CD4-positive, CD25-positive, alpha-beta regulatory T cell (primary cell): ENCODE measurements at regions not wholly inside any gene's neighbourhood (a gene's known extent, or its start where the extent isn't known, plus 50 kb on each side); places are given as distances from the start of the nearest gene placed in this dataset.

Source experiments
- ATAC-seq, 2 donors: fragments of 150-1000 bp; cut with Tn5 transposase; one replicate each; pipeline ENCODE4 v1.10.0; 2021; ENCODE audit warnings: low read depth in 2 of 2, moderate number of reproducible peaks in 2 of 2, moderate library complexity in 1 of 2
- DNase-seq, 3 donors: peaks; one replicate each; pipeline versions ENCODE4 v3.0.0 to v3.0.0-alpha.2; 2012 to 2022; ENCODE audit warnings: mixed read lengths in 1 of 3
- H3K27ac ChIP-seq: one replicate; pipeline ENCODE4 v1.7.0; 2013; ENCODE audit warnings: mild to moderate bottlenecking, low read length; ENCODE audit not compliant: insufficient read depth, poor library complexity, severe bottlenecking
- H3K27me3 ChIP-seq: one replicate; pipeline ENCODE4 v1.7.0; 2013; ENCODE audit warnings: low read length; ENCODE audit not compliant: control insufficient read depth, insufficient read depth
- H3K36me3 ChIP-seq: one replicate; pipeline ENCODE4 v1.7.0; 2013; ENCODE audit warnings: mild to moderate bottlenecking, low read length, moderate library complexity; ENCODE audit not compliant: control insufficient read depth, insufficient read depth
- H3K4me1 ChIP-seq: 2 replicates; pipeline ENCODE4 v1.7.0; 2013; ENCODE audit warnings: mild to moderate bottlenecking, low read length; ENCODE audit not compliant: insufficient read depth, control insufficient read depth, poor library complexity, severe bottlenecking
- H3K4me3 ChIP-seq: one replicate; pipeline ENCODE4 v1.7.0; 2013; ENCODE audit warnings: low read depth, mild to moderate bottlenecking, low read length, moderate library complexity
- H3K9me3 ChIP-seq, 2 experiments: 1 replicate in 1 of 2; 2 replicates in 1 of 2; pipeline ENCODE4 v1.7.0; 2013; ENCODE audit warnings: low read length in 2 of 2, mild to moderate bottlenecking in 1 of 2, moderate library complexity in 1 of 2; ENCODE audit not compliant: control insufficient read depth in 2 of 2
- H3K27ac Mint-ChIP-seq, 3 donors: one replicate each; pipeline ENCODE4 v1.8.0; 2020 to 2022; ENCODE audit warnings: mild to moderate bottlenecking in 3 of 3, mixed read lengths in 3 of 3, moderate library complexity in 2 of 3
- H3K27me3 Mint-ChIP-seq: one replicate; pipeline ENCODE4 v1.8.0; 2022; ENCODE audit warnings: mild to moderate bottlenecking, mixed read lengths
- H3K36me3 Mint-ChIP-seq: one replicate; pipeline ENCODE4 v1.8.0; 2020; ENCODE audit warnings: mixed read lengths
- H3K4me1 Mint-ChIP-seq, 4 donors: one replicate each; pipeline ENCODE4 v1.8.0; 2020 to 2022; ENCODE audit warnings: mixed read lengths in 4 of 4, mild to moderate bottlenecking in 1 of 4
- H3K4me3 Mint-ChIP-seq, 4 donors: one replicate each; pipeline ENCODE4 v1.8.0; 2020 to 2022; ENCODE audit warnings: mild to moderate bottlenecking in 4 of 4, mixed read lengths in 4 of 4, moderate library complexity in 3 of 4
- H3K9me3 Mint-ChIP-seq, 7 donors: one replicate each; pipeline ENCODE4 v1.8.0; 2020 to 2022; ENCODE audit warnings: mixed read lengths in 7 of 7, mild to moderate bottlenecking in 3 of 7, moderate library complexity in 2 of 7

DNA sequence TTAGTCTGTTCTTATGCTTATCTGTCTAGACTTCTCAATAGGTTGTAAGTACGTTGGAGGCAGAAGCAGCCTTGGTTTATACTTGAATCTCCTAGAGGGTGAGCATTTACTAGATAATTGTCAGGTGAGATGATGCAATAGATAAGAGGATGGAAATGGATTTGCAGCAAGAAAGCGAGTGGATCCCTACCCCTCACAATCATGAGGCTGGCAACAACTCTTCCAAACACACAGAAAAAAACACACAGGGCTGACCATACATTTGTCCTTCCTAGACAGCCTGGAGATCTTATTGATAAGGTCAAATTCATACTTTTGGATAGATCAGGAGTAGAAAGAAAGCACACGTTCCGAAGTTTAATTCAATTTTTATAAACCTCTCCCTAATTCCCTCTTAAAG lies 481.4 kb upstream of the CAMK1G start:
- no peak overlapping the region for H3K27ac Mint-ChIP-seq
- H3K4me1 Mint-ChIP-seq, result no peaks in the 10 kb centered on the region
- peaks cover 0 to 11% (median 0%) of the 10 kb centered on the region in 7 donors for H3K9me3 Mint-ChIP-seq
- Histone ChIP-seq H3K27me3 (no peaks in the 10 kb centered on the region), H3K4me3 (no peak overlapping the region), H3K4me1 (no peaks in the 10 kb centered on the region), H3K9me3 (no peaks in the 10 kb centered on the region), H3K27ac (no peak overlapping the region), H3K36me3 (no peaks in the 10 kb centered on the region)
- peaks cover 5% of the 10 kb centered on the region for H3K27me3 Mint-ChIP-seq
- no peak overlapping the region for H3K4me3 Mint-ChIP-seq
- H3K36me3 Mint-ChIP-seq, result no peaks in the 10 kb centered on the region
- DNase-seq (no peak), ATAC-seq (no peak)

DNA sequence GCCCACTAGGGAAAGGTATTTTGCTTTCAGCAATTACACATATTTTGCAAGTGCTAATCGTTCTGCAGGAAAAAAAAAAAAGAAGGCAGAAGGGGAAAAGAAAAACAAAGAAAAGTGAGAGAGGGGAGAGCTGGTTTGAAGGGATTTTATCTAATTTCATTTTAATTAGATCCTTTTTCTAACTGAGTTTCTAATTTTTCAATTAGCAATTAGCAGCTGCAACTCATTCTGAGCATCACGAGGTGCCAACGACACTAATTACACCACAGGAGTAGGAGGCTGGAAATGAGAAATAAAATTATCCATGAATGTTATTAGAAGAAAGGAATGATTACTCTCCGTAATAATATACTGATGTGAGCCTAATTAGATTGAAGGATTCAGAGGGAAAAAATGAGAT lies 481.0 kb upstream of the CAMK1G start:
- H3K9me3 ChIP-seq, result no peaks in the 10 kb centered on the region
- no peaks in the 10 kb centered on the region for H3K36me3 ChIP-seq
- Mint-ChIP-seq H3K27ac (no peak overlapping the region), H3K9me3 (peaks cover 0 to 11% (median 0%) of the 10 kb centered on the region in 7 donors), H3K36me3 (no peaks in the 10 kb centered on the region), H3K27me3 (peaks cover 5% of the 10 kb centered on the region), H3K4me1 (no peaks in the 10 kb centered on the region), H3K4me3 (no peak overlapping the region)
- DNase-seq (no peak), ATAC-seq (no peak)
- H3K27me3 ChIP-seq, result no peaks in the 10 kb centered on the region
- H3K27ac ChIP-seq, result no peak overlapping the region
- H3K4me3 ChIP-seq, result no peak overlapping the region
- no peaks in the 10 kb centered on the region for H3K4me1 ChIP-seq

DNA sequence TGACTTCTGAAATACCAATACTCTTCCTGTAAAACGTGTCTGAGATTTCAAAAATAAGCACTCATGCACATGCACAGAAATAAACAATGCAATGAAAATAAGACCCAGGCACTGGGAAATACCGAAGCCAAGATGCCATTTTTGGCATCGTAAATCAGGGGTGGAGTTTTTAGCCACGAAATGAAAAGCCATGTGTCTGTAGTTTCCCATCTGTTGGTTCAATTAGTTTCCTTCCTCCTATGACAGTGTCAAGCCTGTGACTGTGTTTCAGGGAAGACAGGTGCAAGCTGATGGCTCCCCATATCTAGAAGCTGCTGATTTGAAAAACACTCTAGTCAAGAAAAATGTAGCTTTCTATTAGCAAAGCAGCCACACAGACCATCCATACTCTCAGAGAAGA lies 480.4 kb upstream of the CAMK1G start:
- peaks cover 0 to 11% (median 0%) of the 10 kb centered on the region in 7 donors for H3K9me3 Mint-ChIP-seq
- DNase-seq (no peak), ATAC-seq (no peak)
- Histone ChIP-seq H3K4me1 (no peaks in the 10 kb centered on the region), H3K9me3 (no peaks in the 10 kb centered on the region), H3K27me3 (no peaks in the 10 kb centered on the region), H3K36me3 (no peaks in the 10 kb centered on the region), H3K4me3 (no peak overlapping the region), H3K27ac (no peak overlapping the region)
- H3K27ac Mint-ChIP-seq, result no peak overlapping the region
- no peak overlapping the region for H3K4me3 Mint-ChIP-seq
- no peaks in the 10 kb centered on the region for H3K36me3 Mint-ChIP-seq
- peaks cover 5% of the 10 kb centered on the region for H3K27me3 Mint-ChIP-seq
- H3K4me1 Mint-ChIP-seq, result no peaks in the 10 kb centered on the region

DNA sequence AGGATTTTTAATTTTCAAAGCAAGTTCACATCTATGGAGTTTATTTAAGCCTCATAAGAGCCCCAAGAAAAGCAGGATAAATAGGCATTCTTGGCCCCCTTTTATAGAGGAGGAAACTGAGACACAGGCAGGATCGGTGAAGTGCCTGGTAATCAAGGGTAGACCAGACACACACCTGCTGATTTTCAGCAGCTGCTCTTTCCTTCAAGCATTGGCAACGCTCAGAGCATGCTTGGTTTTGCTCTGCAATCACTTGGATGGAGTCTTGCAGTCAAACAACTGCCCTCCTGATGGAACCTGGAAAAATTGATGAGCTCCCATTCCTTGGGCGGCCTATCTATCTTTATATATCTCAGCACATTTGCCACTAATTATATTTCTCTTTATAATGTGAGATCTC lies 478.9 kb upstream of the CAMK1G start:
- Histone ChIP-seq H3K27ac (no peak overlapping the region), H3K4me3 (no peak overlapping the region), H3K27me3 (no peaks in the 10 kb centered on the region), H3K36me3 (no peaks in the 10 kb centered on the region), H3K9me3 (no peaks in the 10 kb centered on the region), H3K4me1 (no peaks in the 10 kb centered on the region)
- Mint-ChIP-seq H3K27me3 (no peaks in the 10 kb centered on the region), H3K36me3 (no peaks in the 10 kb centered on the region), H3K27ac (no peak overlapping the region), H3K4me3 (no peak overlapping the region), H3K9me3 (peaks cover 0 to 8% (median 0%) of the 10 kb centered on the region in 7 donors), H3K4me1 (no peaks in the 10 kb centered on the region)
- ATAC-seq (no peak), DNase-seq (no peak)

DNA sequence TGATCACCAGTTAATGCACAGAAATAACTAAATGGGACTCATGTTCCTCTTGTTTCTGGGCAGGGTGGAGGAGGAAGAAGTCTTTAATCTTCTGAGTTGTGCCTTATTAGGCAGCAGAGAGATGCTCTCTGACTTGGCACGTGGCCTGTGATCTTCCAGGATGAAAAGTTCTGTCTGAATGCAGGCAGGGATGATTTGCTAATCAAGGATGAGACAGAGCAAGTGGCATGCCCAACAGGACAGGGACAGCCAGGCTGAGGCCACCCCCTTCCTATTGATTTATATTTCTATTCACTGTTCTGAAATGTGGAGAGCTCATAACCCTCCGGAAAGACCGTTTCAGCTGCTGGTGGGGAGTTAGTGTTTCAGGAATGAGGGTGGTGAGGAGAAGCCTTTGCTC lies 477.8 kb upstream of the CAMK1G start:
- Mint-ChIP-seq H3K9me3 (peaks cover 0 to 8% (median 0%) of the 10 kb centered on the region in 7 donors), H3K36me3 (no peaks in the 10 kb centered on the region), H3K4me1 (no peaks in the 10 kb centered on the region), H3K4me3 (no peak overlapping the region), H3K27me3 (no peaks in the 10 kb centered on the region), H3K27ac (no peak overlapping the region)
- no peaks in the 10 kb centered on the region for H3K27me3 ChIP-seq
- DNase-seq (no peak), ATAC-seq (no peak)
- no peaks in the 10 kb centered on the region for H3K4me1 ChIP-seq
- H3K9me3 ChIP-seq, result no peaks in the 10 kb centered on the region
- H3K27ac ChIP-seq, result no peak overlapping the region
- no peak overlapping the region for H3K4me3 ChIP-seq
- no peaks in the 10 kb centered on the region for H3K36me3 ChIP-seq

DNA sequence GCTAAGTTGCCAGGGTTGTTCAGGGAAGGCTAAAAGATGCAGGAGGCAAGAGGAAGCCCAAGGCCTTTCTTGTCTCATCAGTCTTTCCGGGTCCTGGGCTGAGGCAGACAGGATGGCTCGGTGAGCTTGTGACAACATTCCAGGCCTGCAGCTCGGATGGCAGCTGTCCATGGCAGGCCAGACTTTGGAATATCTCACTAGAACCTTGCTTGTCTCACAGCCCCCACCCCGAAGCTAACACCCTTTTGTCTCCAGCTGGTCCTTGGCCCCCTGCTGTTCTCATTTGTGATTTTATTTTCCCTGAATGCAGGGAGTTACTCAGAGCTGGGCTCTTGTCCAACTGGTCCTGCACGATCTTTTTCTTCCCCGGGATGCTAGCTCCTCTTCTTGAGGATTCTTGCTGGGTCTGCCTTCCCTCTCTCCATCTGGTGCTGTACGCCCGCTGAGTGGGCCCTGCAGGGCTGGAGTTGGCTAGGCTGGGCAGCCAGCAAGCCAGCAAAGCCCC lies 477.2 kb upstream of the CAMK1G start:
- Mint-ChIP-seq H3K36me3 (no peaks in the 10 kb centered on the region), H3K27ac (peak overlapping the region in 1 of 3 donors; percentile 40), H3K4me1 (no peaks in the 10 kb centered on the region), H3K27me3 (no peaks in the 10 kb centered on the region), H3K9me3 (peaks cover 0 to 6% (median 0%) of the 10 kb centered on the region in 7 donors), H3K4me3 (no peak overlapping the region)
- ATAC-seq (no peak), DNase-seq (no peak)
- Histone ChIP-seq H3K9me3 (no peaks in the 10 kb centered on the region), H3K36me3 (no peaks in the 10 kb centered on the region), H3K27ac (no peak overlapping the region), H3K4me1 (no peaks in the 10 kb centered on the region), H3K4me3 (no peak overlapping the region), H3K27me3 (no peaks in the 10 kb centered on the region)

DNA sequence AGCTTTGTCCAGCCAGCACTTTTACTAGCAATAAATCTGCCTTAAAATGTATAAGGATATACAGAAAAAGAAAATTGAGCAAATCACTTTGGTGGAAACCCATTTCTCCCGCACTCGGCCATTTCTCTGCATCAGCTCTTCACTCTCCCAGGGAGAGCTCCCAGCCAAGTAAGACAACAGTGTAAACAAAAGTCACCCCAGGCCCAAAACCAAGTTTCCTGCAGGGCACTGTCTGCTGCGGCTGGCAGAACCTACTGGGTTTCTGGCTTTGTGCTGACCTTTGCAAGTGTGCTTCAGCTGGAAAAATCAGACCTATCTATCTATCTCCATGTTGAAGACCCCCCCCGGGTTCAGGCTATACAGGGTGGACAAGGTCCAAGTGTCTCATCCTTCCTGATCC lies 476.7 kb upstream of the CAMK1G start:
- DNase-seq (no peak), ATAC-seq (no peak)
- no peaks in the 10 kb centered on the region for H3K36me3 Mint-ChIP-seq
- H3K4me1 Mint-ChIP-seq, result no peaks in the 10 kb centered on the region
- H3K4me3 ChIP-seq, result no peak overlapping the region
- H3K4me1 ChIP-seq, result no peaks in the 10 kb centered on the region
- no peaks in the 10 kb centered on the region for H3K36me3 ChIP-seq
- no peak overlapping the region for H3K27ac Mint-ChIP-seq
- no peaks in the 10 kb centered on the region for H3K27me3 ChIP-seq
- no peaks in the 10 kb centered on the region for H3K9me3 ChIP-seq
- H3K9me3 Mint-ChIP-seq, result peaks cover 0 to 5% (median 0%) of the 10 kb centered on the region in 7 donors
- no peak overlapping the region for H3K27ac ChIP-seq
- no peaks in the 10 kb centered on the region for H3K27me3 Mint-ChIP-seq
- H3K4me3 Mint-ChIP-seq, result no peak overlapping the region

DNA sequence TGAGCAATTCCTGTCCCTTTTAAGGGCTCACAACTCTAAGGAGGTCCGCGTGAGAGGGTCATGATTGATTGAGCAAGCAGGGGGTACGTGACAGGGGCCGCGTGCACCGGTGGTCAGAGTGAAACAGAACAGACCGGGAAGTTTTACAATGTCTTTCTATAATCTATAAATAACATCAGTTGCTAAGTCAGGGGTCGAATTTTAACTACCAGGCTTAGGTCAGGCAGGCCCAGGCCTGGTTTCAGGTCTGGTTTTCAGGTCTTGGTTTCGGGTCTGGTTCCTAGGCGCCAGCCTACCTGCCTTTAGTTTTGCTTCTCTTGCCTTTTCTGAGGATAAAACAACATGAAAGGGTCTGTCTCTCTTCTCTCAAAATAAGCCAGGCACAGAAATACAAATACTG lies 476.0 kb upstream of the CAMK1G start:
- no peaks in the 10 kb centered on the region for H3K4me1 ChIP-seq
- H3K4me1 Mint-ChIP-seq, result no peaks in the 10 kb centered on the region
- no peak overlapping the region for H3K27ac ChIP-seq
- H3K27me3 ChIP-seq, result no peaks in the 10 kb centered on the region
- H3K9me3 ChIP-seq, result no peaks in the 10 kb centered on the region
- H3K27ac Mint-ChIP-seq, result no peak overlapping the region
- no peaks in the 10 kb centered on the region for H3K27me3 Mint-ChIP-seq
- H3K9me3 Mint-ChIP-seq, result peaks cover 0 to 5% (median 0%) of the 10 kb centered on the region in 7 donors
- ATAC-seq (no peak), DNase-seq (no peak)
- H3K36me3 Mint-ChIP-seq, result no peaks in the 10 kb centered on the region
- no peak overlapping the region for H3K4me3 ChIP-seq
- no peaks in the 10 kb centered on the region for H3K36me3 ChIP-seq
- H3K4me3 Mint-ChIP-seq, result no peak overlapping the region
